Tibial artery (tissue), 4 donors: ENCODE measurements at regions not wholly inside any gene's neighbourhood (a gene's known extent, or its start where the extent isn't known, plus 50 kb on each side); places are given as distances from the start of the nearest gene placed in this dataset.

Experiments
- DNase-seq, 2 donors: peaks; one replicate each; pipeline ENCODE4 v3.0.0-alpha.2; 2019
- H3K27ac ChIP-seq, 2 donors: fragments of 200-600 bp; sonication (generic) in 1 of 2; 1 replicate in 1 of 2; 2 replicates in 1 of 2; pipeline ENCODE4 v1.5.1; 2018 to 2019; ENCODE audit warnings: mild to moderate bottlenecking in 1 of 2
- H3K27me3 ChIP-seq, 2 donors: fragments of 200-600 bp; sonication (generic) in 1 of 2; one replicate each; pipeline versions ENCODE4 v1.5.1 to v1.6.0; 2016 to 2019
- H3K36me3 ChIP-seq, 3 donors: fragments of 200-600 bp; sonication (generic) in 2 of 3; one replicate each; pipeline ENCODE4 v1.5.1; 2016 to 2019; ENCODE audit warnings: mild to moderate bottlenecking in 2 of 3
- H3K4me1 ChIP-seq, 4 donors: fragments of 200-600 bp; sonication (generic) in 2 of 4; 1 replicate in 3 of 4; 2 replicates in 1 of 4; pipeline ENCODE4 v1.5.1; 2016 to 2019
- H3K4me3 ChIP-seq, 2 donors: fragments of 200-600 bp; sonication (generic) in 1 of 2; 1 replicate in 1 of 2; 2 replicates in 1 of 2; pipeline ENCODE4 v1.5.1; 2018 to 2019; ENCODE audit warnings: mild to moderate bottlenecking in 2 of 2
- H3K9me3 ChIP-seq, 3 donors: fragments of 200-600 bp; sonication (generic) in 1 of 3; one replicate each; pipeline ENCODE4 v1.5.1; 2016 to 2019
- CTCF ChIP-seq, 2 experiments: fragments of 200-600 bp in 1 of 2; fragments of 450-650 bp in 1 of 2; IDR thresholded peaks; one replicate each; pipeline ENCODE4 v1.5.1; 2017 to 2019; ENCODE audit warnings: antibody characterized with exemption in 2 of 2, mild to moderate bottlenecking in 1 of 2, moderate library complexity in 1 of 2
- intact Hi-C: fragments of 100-400 bp; cut with DNase I; formaldehyde crosslinking; loops from one replicate; pipeline ENCODE4 v1.15.0; 2023; ENCODE audit warnings: low total_unique reads

- Histone ChIP-seq H3K36me3 (no peaks in the 10 kb centered on the region), H3K9me3 (no peaks in the 10 kb centered on the region), H3K27me3 (no peaks in the 10 kb centered on the region), H3K4me1 (no peaks in the 10 kb centered on the region), H3K4me3 (no peak overlapping the region), H3K27ac (no peak overlapping the region)
- no peak for TF ChIP-seq CTCF (IDR thresholded peaks at IDR 0.05)
- intact Hi-C loops = no loop called here
- no peak for DNase-seq
These were observed 298.8 kb downstream of the FIGN start for GRCh38 chr2:163436963-163437362.

GRCh38 chr2:163428187-163428586, 307.6 kb downstream of the FIGN start:
- no peak for TF ChIP-seq CTCF (IDR thresholded peaks at IDR 0.05)
- DNase-seq = no peak
- Histone ChIP-seq H3K4me1 (no peaks in the 10 kb centered on the region), H3K27me3 (no peaks in the 10 kb centered on the region), H3K36me3 (no peaks in the 10 kb centered on the region), H3K27ac (no peak overlapping the region), H3K9me3 (no peaks in the 10 kb centered on the region), H3K4me3 (no peak overlapping the region)
- intact Hi-C loops = no loop called here

GRCh38 chr2:163420604-163421003, 315.2 kb downstream of the FIGN start:
- H3K36me3 ChIP-seq = no peaks in the 10 kb centered on the region
- H3K9me3 ChIP-seq = no peaks in the 10 kb centered on the region
- H3K4me3 ChIP-seq = no peak overlapping the region
- no peaks in the 10 kb centered on the region for H3K4me1 ChIP-seq
- H3K27ac ChIP-seq = no peak overlapping the region
- no peak for DNase-seq
- intact Hi-C loops = no loop called here
- TF ChIP-seq CTCF (IDR thresholded peaks at IDR 0.05) = no peak
- H3K27me3 ChIP-seq = no peaks in the 10 kb centered on the region

GRCh38 chr2:163419000-163419830, 316.6 kb downstream of the FIGN start:
- no peaks in the 10 kb centered on the region for H3K9me3 ChIP-seq

GRCh38 chr2:163417596-163418337, 318.0 kb downstream of the FIGN start:
- Histone ChIP-seq H3K36me3 (no peaks in the 10 kb centered on the region), H3K27ac (no peak overlapping the region), H3K27me3 (no peaks in the 10 kb centered on the region), H3K4me3 (no peak overlapping the region), H3K4me1 (peaks cover 0 to 7% (median 2%) of the 10 kb centered on the region in 4 donors), H3K9me3 (no peaks in the 10 kb centered on the region)
- DNase-seq = no peak
- TF ChIP-seq CTCF (IDR thresholded peaks at IDR 0.05) = no peak
- intact Hi-C loops = no loop called here

More at GRCh38 chr2:163419000-163419830, 316.6 kb downstream of the FIGN start:
- Histone ChIP-seq H3K4me3 (no peak overlapping the region), H3K27me3 (no peaks in the 10 kb centered on the region), H3K27ac (no peak overlapping the region), H3K4me1 (peaks cover 0 to 2% (median 0%) of the 10 kb centered on the region in 4 donors), H3K36me3 (no peaks in the 10 kb centered on the region)
- DNase-seq = no peak
- TF ChIP-seq CTCF (IDR thresholded peaks at IDR 0.05) = no peak
- intact Hi-C loops = no loop called here
